DMS153 (cell line): ENCODE measurements at regions not wholly inside any gene's neighbourhood (a gene's known extent, or its start where the extent isn't known, plus 50 kb on each side); places are given as distances from the start of the nearest gene placed in this dataset.

Experiments
- DNase-seq: peaks from one replicate; lab custom pipeline; 2025; lab: John Stamatoyannopoulos, UW

DNA sequence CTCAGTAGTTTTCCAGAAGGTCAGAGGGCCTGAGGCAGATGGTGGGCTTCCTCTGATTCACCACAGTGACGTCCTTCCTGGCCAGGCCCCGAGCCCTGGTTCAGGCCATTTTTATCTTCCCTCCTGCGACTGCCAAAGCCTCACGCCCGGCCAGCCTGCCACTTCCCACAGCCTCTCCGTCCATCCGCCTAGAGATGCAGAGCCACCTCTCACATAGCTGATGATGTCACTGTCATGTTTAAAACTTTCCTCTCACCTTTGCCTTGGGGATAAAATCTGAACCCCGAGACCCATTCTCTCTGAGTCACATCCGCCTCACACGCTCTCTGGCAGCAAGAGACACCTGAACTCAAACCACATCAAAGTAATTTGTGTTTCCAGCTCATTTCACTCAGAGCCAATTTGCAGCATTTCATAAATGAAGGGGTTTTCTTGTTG lies 175.3 kb downstream of the QDPR start:
- DNase-seq = no peak

DNA sequence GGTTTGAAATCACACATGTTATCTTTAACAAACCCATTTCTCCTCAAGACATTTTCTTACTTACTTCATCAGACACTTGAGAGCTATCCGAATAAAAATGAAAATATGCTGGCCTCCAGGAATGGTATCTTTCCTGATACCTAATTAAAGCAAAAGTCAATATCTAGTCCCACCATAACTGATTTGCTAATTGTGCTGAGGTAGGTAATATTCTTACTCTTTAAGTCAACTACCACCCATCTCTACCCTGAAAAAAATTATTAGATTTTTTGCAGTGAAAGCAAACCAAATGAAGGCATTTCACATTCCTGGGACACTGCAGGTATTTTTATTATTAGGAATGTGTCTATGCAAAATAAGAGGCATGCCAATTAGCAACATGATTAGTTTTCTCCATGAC lies 175.8 kb downstream of the QDPR start:
- DNase-seq = no peak

DNA sequence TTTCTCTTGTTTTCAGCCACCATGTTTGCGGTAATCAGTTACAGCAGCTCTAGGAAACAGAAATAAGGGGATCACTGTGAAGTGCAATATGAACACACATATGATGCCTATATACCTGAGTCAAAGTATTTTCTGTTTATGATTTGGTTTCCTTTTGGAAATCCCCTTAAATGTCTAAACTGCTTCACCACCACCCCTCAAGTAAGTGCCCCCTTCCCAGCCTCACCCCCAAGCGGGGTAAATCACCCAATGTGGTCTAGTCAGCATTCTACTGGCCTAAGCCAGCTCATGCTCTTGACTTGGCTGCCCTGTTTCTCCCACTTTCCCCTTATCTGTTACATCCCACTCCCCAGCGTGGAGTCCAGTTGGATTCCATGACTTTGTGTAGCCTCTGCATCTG lies 176.5 kb downstream of the QDPR start:
- DNase-seq = no peak

DNA sequence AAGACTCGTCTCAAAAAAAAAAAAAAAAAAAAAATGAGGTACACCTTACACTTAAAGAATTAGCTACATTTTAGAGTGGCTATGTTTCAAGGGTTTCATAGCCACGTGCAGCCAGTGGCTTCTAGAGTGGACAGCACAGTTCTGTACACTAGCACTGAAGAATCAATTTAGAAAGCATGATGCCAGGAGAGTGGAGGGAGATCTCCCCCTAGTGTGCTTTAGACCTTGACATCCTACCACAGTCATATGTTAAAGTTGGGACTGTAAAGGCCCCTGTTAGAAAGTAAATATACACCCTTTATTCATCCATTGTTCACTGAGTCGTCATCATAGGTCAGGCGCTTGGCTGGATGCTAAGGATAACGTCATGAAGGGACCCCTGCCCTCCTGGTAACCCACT lies 179.4 kb downstream of the QDPR start:
- no peak for DNase-seq

DNA sequence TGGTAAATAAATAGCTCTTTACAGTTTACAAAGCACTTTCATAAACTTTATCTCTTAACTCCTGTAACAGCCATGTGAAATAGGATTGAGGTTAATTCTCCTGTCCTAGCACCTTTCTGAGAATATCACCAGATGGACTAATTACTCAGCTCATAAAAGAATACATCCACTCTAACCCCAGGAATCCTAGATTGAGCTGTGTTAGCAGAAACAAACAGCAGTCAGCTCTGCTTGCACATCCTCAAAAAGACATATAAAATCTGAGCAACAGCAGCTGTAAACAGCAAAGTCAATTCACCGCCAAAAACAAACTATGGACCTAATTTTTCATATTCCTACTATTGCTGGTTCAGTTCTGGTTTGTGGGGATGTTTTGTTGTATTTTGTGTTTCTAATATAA lies 182.8 kb downstream of the QDPR start:
- DNase-seq = no peak

DNA sequence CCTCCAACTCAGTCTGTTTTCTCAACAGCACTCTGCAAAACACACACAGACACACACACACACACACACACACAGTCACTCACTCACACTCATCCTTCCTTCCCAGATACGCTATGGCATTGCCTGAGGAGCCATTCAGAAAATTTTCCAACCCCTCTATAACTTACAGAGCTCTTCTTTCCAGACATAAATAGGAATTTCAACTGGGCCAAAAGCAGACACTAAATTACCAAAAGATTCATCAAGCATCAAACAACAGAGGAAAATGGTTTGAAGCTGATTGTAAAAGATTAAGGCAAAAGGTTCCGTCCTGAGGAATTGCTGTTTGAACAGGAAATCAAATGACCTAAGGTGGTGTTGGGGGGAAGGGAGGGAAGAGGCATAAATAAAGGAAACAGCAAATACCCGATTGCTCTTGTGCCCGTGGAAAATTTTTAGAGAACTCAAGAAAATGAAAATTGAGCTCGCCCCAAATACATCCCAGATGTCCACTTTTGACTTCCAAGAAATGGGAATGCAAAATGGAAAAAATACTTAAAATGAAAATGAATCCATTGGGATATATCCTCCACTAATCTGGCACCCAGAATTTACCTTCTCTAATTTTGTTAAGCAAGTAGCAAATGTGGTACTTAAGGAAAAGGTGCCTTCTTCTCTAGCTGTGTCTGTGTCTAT lies 183.6 kb downstream of the QDPR start:
- no peak for DNase-seq

DNA sequence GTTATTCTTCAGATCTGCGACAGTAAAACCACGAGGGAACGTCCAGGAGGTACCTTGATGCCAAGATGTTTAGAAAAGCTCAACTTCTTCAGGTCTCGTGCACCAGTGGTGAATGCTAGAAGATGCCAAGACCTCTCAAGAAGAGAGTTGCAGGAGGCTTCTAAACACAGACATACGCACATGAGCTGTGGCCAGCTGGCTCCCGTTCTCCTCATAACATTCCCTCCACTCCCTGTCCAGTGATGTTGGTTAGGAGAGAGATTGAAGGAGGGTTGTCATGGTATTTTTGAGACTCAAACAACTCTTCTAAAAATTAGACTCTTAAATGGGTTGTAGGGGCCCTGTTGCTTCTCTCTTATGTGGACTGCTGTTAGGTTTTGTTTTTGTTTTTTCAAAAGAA lies 184.3 kb downstream of the QDPR start:
- no peak for DNase-seq

DNA sequence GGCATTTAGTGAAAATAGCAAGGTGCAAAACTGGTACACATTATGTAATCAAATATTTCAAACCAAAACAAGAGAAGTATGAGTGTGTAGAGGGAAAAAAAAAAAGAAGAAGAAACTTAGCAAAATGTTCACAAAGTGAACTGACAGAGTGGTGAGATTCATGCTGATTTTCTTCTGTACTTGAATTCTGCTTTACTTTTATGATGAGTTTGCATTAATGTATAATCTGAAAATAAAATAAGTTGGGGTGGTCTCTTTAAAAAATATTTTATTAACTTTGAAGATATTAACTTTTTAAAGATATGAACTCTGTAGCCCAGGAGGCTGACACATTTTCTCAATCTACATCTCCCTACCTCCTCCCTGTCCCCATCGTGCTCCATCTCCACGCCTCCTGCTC lies 185.1 kb downstream of the QDPR start:
- no peak for DNase-seq

DNA sequence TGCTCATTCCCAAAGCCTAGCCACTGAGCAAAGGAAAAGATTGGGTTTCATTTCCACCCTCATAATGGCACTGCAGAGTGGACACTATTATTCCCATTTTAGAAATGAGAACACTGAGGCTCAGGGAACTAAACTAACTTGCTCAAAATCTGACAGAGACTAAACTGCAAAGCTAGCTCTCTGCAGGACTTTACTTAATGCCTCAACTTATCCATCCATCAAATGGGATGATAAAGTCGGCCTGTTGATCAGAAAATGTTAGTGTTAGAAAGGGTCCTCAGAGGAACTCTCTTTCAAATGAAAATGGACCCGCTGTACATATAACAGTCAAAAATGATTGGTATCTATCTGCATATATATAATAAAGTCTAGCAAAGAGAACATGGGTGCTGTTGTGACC lies 186.8 kb downstream of the QDPR start:
- DNase-seq = no peak

DNA sequence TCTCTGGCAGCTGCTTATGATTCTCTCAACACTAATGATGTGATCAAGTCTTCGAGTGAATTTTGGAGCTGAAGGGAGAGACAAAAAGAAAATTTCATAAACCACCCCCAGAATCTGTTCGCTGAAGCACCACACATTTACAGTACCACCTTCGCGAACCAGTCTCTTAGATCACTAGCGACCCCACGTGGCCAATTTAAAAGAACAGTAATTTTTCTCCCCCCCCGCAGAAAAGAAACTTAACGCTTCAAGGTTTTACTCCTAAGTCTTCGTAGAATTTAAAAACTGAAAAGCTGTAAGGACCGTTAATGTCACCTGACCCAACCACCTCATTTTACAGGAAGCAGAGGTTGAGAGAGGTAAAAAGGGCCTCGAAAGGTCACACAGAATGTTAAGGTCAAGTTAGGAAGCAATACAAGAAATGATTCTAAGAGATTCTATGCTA lies 187.5 kb downstream of the QDPR start:
- DNase-seq = no peak

DNA sequence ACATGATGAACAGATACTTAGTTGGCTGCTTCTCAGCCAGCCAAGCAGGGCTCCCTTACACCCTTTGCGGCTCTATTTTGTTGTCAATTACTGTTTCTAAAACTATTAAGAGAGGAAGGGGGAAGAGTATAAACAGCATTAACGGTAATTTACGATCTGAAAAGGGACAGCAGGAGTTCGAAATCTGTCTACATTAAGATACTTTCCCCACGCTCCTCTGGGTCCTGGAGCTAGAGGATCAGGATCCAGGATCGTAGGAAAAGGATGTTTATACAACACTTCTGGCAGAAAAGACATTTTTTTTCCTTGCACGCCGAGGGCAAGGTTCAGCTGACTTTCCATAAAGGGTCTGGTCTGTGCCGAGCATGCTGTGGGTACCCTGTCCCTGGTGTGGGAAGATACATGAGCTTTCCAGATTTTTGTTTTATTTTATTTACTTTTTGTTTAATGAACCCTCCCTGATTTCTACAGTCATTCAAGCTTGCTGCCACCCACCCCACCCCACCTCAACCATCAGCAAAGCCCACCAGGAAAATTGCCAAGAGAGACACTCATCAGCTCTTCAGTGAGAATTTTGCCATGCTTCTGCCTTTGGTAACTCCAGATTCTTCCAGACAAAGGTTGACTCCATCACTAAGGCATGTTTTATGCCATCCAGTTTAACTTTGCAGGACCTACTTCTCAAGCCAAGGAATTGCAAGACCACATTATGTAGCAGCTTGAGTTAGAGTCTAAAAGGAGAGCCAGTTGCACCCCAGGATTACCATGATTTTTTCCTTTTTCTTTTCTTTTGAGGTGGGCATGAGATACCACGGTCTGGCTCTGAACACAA lies 188.1 kb downstream of the QDPR start:
- DNase-seq = no peak

DNA sequence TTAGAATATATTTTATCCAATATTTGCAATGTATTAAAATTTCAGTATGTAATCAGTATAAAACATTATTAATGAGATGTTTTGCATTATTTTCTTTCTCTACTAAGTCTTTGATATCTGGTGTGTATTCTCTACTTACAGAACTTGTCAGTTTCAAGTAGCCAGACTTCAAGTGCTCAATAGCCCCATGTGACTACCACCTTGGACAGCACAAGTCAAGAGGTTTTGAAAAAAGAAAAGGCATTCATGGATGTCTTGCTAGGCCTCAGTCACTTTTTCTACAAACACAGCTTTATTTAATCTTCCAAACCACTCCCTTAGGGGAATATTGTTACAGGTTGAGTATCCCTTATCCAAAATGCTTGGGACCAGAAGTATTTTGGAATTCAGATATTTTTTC lies 189.4 kb downstream of the QDPR start:
- DNase-seq = no peak

DNA sequence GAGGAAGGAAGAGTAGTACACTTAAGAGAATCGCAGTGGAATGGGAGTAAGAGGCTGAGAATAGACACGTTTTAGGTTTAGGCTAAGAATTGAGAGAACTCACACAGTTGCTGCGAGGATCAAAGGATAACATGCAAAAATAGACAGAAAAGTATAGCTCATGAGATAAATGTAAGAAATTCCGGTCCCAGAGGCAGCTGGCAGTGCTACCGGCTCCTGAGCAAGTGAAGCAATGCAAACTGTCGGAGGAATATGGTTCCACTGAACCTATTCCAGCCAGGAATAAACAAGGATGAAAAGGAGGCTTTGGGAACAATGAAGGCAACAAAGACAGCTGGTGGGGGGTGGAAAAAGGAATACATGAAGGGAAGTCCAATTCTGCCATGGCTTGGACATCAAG lies 191.8 kb downstream of the QDPR start:
- DNase-seq = no peak

DNA sequence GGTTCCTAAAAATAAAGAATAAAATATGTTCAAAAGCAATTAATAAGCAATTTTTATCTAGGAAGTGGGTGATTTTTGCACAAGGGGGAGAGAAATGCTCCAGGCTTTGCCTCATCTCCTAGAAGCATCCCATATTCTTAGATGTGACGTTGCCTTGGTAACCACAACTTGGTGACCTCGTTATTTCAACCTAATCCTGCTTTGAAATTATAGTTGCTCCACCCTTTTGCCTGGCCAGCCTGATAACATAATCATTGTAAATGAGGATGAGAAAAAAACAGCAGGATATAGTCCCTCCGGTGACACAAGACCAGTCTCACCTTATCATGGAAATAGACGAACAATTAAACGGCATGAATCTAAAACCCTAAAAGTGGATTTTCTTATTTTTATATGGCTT lies 194.4 kb downstream of the QDPR start:
- no peak for DNase-seq

DNA sequence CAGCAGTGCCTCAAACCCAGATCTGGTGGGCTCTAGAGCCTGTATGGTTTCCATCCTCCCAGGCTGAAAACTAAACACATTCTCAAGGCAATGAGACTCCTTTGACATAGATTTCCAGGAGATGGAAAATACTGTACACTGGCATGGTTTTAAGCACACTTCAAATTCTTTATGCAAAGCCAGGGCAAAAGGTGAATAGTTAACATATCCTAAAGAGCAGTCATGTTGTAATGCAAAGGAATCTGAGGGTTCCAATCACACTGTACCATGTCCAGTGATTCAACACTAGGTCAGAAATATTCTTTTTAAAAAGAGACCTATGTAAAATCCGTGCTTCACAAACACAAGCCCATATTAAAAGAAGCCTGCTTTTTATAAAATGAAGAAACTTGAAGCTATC lies 195.3 kb downstream of the QDPR start:
- DNase-seq = no peak

DNA sequence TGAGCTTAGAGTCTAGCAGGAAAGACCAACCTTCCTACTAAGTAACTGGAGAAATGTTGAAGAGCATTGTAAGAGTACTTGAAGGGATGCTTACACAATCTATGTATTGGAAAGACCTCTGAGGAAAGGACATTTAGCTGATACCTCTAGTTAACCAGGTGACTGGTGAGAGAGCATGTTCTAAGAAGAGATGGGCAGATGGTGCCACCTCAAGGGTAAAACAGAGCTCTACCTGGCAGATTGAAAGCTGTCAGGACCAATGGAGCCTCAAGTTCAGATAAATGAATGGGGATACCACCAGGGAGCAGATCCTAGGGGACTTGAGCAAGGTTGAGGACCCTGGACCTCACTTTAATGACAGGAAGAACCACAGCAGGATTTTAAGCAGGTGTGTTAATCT lies 196.4 kb downstream of the QDPR start:
- DNase-seq = no peak

DNA sequence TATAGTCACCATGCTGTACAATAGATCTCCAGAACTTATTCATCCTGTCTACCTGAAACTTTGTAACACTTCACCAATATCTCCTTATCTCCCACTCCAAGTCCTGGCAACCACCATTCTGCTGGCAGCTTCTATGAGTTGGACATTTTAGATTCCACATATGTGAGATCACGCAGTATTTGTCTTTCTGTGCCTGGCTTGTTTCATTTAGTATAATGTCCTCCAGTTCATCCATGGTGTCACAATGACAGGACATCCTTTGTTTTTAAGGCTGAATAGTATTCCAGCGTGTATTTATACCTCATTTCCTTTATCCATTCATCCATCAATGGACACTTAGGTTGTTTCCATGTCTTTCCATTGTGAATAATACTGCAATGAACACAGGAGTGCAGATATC lies 198.7 kb downstream of the QDPR start:
- no peak for DNase-seq

DNA sequence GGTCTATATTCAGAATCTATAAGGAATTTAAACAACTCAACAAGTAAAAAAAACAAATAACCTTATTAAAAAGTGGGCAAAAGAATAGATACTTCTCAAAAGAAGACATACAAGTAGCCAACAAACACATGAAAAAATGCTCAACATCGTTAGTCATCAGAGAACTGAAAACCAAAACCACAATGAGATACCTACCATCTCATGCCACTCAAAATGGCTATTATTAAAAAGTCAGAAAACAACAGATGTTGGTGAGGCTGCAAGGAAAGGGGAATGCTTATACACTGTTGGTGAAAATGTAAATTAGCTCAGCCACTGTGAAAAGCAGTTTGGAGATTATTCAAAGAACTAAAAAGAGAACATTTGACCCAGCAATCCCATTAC lies 201.6 kb downstream of the QDPR start:
- no peak for DNase-seq

DNA sequence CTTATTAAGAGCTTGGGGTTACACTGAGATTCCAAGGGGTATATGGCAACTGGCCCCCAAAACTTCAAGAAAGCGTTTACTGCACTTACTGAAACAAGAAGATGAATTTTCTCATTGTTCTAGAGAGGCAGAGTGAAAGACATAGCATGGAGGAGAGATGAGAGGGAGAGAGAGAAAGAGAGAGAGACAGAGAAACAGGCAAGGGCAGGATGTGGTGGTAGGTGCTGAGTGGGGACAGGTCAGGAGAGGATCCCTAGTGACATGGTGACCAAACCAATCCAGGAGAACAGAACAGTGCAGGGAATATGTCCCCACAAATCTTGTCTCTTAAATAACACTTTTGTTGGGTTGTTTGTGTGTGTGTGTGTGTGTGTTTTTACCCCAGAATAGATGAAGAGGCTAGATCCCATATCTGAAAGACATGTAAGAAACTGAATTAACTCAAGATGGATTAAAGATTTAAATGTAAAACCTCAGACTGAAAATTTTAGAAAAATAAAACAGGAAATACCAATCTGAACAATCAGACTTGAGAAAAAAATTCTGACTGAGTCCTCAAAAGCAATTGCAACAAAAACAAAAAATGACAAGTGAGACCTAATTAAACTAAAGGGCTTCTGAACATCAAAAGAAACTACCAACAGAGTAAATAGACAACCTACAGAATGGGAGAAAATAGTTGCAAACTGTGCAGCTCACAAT lies 202.2 kb downstream of the QDPR start:
- DNase-seq = no peak

DNA sequence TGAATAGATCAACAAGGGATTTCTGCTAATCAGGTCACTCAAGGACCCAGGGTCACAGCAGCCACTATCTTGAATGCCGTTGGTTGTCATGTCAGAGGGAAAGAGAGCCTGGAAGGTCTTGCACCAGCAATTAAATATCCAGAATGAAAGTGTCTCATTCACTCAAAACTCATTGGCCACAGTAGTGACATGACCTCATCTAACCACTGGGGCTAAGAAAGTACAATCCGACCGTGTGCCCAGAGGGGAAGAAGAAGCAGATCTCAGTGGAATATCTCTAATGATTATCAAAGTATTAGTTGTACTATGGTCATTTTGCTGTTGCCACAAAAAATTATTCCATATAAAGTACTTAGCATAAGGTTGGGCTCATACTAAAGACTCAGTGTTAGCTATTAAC lies 210.0 kb downstream of the QDPR start:
- DNase-seq = no peak

DNA sequence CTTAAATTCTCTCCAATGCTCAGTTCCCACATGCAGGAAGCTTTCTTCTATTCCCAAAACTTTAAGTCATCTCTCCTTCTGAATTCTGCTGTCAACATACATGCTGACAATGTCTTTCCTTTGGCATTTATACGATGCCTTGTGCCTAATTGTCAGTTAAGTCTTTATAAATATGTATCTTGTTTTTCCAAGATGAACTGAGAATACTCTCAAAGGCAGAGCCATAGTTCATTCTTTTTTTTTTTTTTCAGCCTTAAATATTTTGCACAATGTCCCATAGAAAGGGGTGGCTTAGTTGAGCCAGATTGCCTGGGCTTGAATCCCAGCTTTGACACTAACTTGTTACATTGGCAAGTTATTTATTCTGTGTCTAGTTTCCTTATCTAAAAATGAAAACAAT lies 210.6 kb downstream of the QDPR start:
- no peak for DNase-seq

DNA sequence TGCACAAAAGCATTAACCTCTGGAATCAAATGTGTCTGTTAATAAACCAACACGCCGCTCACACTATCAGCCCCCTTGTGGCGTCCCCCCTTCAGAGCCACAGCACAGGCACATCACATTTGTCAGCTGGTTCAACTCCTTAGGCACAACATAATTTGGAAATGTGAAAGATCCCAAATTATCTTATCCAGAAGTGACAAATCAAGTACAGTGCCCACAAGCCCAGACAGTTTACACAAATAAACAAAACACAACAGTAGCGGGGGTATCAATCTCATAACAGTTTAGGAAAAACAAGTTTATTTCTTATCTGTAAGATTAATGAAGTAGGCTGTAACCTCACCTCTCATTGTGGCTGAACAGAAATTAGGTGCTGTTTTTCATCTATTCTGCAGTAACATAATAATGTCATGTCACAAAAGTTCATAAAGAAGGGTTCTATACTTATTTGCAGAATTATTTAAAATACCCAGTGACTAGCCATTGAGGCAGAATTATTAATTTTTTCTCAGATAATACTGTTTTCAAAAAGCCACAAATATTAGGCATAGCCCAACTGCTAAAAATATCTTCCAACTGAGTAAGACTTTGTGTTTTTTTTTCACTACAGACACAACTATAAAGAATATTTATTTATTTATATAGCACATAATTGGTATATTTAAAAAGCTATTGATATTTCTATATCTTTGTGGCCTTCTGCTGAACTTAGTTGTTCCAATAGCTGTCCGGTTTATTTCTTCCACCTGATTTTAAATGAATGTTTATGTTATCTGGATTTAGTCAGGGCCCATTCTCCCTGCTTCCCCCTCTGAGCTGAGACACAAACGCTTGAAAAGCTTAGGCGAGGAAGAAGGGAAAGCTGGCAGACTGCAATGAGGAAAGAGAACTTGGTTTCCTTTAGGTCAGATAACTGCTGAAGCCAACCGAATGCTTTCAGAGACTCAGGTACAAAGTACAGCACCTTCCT lies 214.7 kb downstream of the QDPR start:
- DNase-seq = no peak
